ENCODE measurements at regions not wholly inside any gene's neighbourhood (a gene's known extent, or its start where the extent isn't known, plus 50 kb on each side); places are given as distances from the start of the nearest gene placed in this dataset.

DNA sequence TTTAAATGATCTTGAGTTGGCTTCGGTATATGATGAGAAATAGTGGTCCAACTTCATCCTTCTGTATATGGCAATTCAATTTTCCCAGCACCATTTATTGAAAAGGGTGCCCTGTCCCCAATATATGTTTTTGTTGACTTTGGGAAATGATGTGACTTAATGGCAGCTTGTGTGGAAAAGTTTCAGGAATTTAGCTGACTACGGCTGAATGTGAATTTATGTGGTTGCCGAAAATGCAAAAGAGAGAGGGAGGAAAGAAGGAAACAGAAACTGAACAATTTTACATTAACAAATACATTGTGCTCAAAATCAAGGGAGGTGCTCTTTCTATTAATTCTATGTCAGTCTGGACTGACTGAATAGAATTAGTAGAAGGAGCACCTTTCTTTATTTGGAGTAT, 101.8 kb upstream of the CYSLTR1 start:
- CTCF ChIA-PET = no interaction called here
- 19% methylated on average over 3 of the region's 3 CpGs for WGBS (ENCODE audit: low lambda C conversion rate)
- no peak overlapping the region for H3K9ac ChIP-seq

DNA sequence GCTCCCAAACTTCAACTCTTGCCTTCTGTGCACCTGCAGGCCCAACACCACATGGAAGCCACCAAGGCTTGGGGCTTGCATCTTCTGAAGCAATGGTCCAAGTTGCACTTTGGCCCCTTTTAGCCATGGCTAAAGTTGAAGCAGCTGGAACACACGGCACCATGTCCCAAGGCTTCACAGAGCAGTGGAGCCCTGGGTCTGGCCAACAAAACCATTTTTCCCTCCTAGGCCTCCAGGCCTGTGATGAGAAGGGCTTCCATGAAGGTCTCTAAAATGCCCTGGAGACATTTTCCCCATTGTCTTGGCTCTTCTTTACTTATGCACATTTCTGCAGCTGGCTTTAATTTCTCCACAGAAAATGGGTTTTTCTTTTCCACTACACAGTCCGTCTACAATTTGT, 61.3 kb upstream of the CYSLTR1 start:
- 0% methylated on average over 2 of the region's 2 CpGs for WGBS (ENCODE audit: low lambda C conversion rate)
- CTCF ChIA-PET = no interaction called here

More for the DNA sequence above, 101.8 kb upstream of the CYSLTR1 start:
- no peak overlapping the region for H3K4me3 ChIP-seq (ENCODE audit: low read depth in 2 of 2, low read length in 1 of 2)
- no peaks in the 10 kb centered on the region for H3K27me3 ChIP-seq (ENCODE audit: insufficient read depth)
- DNase-seq = no peak
- H2AFZ ChIP-seq (ENCODE audit: low read depth) = no peak overlapping the region
- no peak overlapping the region for H3K4me2 ChIP-seq
- no peaks in the 10 kb centered on the region for H3K9me3 ChIP-seq
- POLR2A ChIA-PET = no interaction called here
- H3K36me3 ChIP-seq (replicated peaks in 1 of 2; ENCODE audit: control insufficient read depth in 1 of 2, insufficient read depth in 2 of 2, low read length in 1 of 2) = no peaks in the 10 kb centered on the region
- no peaks in the 10 kb centered on the region for H4K20me1 ChIP-seq (ENCODE audit: insufficient read depth)
- H3K9me2 ChIP-seq = no peaks in the 10 kb centered on the region
- H3F3A ChIP-seq (replicated peaks; ENCODE audit: insufficient read depth) = no peaks in the 10 kb centered on the region
- H3K27ac ChIP-seq (ENCODE audit: low read depth in 2 of 2, low read length in 1 of 2) = no peak overlapping the region
- TF ChIP-seq, protein P1, sequence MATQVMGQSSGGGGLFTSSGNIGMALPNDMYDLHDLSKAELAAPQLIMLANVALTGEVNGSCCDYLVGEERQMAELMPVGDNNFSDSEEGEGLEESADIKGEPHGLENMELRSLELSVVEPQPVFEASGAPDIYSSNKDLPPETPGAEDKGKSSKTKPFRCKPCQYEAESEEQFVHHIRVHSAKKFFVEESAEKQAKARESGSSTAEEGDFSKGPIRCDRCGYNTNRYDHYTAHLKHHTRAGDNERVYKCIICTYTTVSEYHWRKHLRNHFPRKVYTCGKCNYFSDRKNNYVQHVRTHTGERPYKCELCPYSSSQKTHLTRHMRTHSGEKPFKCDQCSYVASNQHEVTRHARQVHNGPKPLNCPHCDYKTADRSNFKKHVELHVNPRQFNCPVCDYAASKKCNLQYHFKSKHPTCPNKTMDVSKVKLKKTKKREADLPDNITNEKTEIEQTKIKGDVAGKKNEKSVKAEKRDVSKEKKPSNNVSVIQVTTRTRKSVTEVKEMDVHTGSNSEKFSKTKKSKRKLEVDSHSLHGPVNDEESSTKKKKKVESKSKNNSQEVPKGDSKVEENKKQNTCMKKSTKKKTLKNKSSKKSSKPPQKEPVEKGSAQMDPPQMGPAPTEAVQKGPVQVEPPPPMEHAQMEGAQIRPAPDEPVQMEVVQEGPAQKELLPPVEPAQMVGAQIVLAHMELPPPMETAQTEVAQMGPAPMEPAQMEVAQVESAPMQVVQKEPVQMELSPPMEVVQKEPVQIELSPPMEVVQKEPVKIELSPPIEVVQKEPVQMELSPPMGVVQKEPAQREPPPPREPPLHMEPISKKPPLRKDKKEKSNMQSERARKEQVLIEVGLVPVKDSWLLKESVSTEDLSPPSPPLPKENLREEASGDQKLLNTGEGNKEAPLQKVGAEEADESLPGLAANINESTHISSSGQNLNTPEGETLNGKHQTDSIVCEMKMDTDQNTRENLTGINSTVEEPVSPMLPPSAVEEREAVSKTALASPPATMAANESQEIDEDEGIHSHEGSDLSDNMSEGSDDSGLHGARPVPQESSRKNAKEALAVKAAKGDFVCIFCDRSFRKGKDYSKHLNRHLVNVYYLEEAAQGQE (IDR thresholded peaks at IDR 0.05; ENCODE audit: low read depth, low read length) = no peak
- no peak for TF ChIP-seq NFIC (IDR thresholded peaks at IDR 0.05; ENCODE audit: borderline replicate concordance)
- no peak for TF ChIP-seq YY1 (IDR thresholded peaks at IDR 0.05; ENCODE audit: low read depth)
- no peak for TF ChIP-seq RFX5 (IDR thresholded peaks at IDR 0.05; ENCODE audit: low read length)
- TF ChIP-seq GABPA (IDR thresholded peaks at IDR 0.05; ENCODE audit: low read depth) = no peak
- TF ChIP-seq, protein P2, sequence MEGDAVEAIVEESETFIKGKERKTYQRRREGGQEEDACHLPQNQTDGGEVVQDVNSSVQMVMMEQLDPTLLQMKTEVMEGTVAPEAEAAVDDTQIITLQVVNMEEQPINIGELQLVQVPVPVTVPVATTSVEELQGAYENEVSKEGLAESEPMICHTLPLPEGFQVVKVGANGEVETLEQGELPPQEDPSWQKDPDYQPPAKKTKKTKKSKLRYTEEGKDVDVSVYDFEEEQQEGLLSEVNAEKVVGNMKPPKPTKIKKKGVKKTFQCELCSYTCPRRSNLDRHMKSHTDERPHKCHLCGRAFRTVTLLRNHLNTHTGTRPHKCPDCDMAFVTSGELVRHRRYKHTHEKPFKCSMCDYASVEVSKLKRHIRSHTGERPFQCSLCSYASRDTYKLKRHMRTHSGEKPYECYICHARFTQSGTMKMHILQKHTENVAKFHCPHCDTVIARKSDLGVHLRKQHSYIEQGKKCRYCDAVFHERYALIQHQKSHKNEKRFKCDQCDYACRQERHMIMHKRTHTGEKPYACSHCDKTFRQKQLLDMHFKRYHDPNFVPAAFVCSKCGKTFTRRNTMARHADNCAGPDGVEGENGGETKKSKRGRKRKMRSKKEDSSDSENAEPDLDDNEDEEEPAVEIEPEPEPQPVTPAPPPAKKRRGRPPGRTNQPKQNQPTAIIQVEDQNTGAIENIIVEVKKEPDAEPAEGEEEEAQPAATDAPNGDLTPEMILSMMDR (IDR thresholded peaks at IDR 0.05) = no peak
- TF ChIP-seq RXRA (IDR thresholded peaks at IDR 0.05; ENCODE audit: borderline replicate concordance, low read depth) = no peak
- no peak for TF ChIP-seq POLR2AphosphoS5 (IDR thresholded peaks at IDR 0.05; ENCODE audit: low read depth, low read length)
- TF ChIP-seq, protein P3, sequence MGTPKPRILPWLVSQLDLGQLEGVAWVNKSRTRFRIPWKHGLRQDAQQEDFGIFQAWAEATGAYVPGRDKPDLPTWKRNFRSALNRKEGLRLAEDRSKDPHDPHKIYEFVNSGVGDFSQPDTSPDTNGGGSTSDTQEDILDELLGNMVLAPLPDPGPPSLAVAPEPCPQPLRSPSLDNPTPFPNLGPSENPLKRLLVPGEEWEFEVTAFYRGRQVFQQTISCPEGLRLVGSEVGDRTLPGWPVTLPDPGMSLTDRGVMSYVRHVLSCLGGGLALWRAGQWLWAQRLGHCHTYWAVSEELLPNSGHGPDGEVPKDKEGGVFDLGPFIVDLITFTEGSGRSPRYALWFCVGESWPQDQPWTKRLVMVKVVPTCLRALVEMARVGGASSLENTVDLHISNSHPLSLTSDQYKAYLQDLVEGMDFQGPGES (IDR thresholded peaks at IDR 0.05; ENCODE audit: low read depth, low read length) = no peak
- no peaks in the 10 kb centered on the region for H3K79me2 ChIP-seq (ENCODE audit: insufficient read depth)
- no peaks in the 10 kb centered on the region for H3K4me1 ChIP-seq (ENCODE audit: control insufficient read depth in 1 of 2, insufficient read depth in 2 of 2, low read depth in 1 of 2, low read length in 1 of 2)

More for the DNA sequence above, 61.3 kb upstream of the CYSLTR1 start:
- Histone ChIP-seq H3K9ac (no peak overlapping the region), H3K79me2 (ENCODE audit: insufficient read depth) (no peaks in the 10 kb centered on the region), H3K9me3 (no peaks in the 10 kb centered on the region), H3K36me3 (replicated peaks in 1 of 2; ENCODE audit: control insufficient read depth in 1 of 2, insufficient read depth in 2 of 2, low read length in 1 of 2) (no peaks in the 10 kb centered on the region), H3K27me3 (ENCODE audit: insufficient read depth) (no peaks in the 10 kb centered on the region), H4K20me1 (ENCODE audit: insufficient read depth) (no peaks in the 10 kb centered on the region), H2AFZ (ENCODE audit: low read depth) (no peak overlapping the region), H3K4me3 (ENCODE audit: low read depth in 2 of 2, low read length in 1 of 2) (no peak overlapping the region), H3K4me1 (ENCODE audit: control insufficient read depth in 1 of 2, insufficient read depth in 2 of 2, low read depth in 1 of 2, low read length in 1 of 2) (no peaks in the 10 kb centered on the region), H3K9me2 (no peaks in the 10 kb centered on the region), H3K4me2 (no peak overlapping the region), H3F3A (replicated peaks; ENCODE audit: insufficient read depth) (no peaks in the 10 kb centered on the region), H3K27ac (ENCODE audit: low read depth in 2 of 2, low read length in 1 of 2) (no peak overlapping the region)
- TF ChIP-seq RFX5 (IDR thresholded peaks at IDR 0.05; ENCODE audit: low read length) (no peak), EZH2phosphoT487 (IDR thresholded peaks at IDR 0.05; ENCODE audit: borderline replicate concordance, low read depth) (no peak), FOSL2 (IDR thresholded peaks at IDR 0.05; ENCODE audit: borderline replicate concordance, low read depth) (no peak), CHD2 (IDR thresholded peaks at IDR 0.05; ENCODE audit: low read length, partially characterized antibody) (no peak), GATA2 (CRISPR knock-in tag; IDR thresholded peaks at IDR 0.05) (no peak), TCF12 (IDR thresholded peaks at IDR 0.05) (no peak)
- TF ChIP-seq, protein P4, sequence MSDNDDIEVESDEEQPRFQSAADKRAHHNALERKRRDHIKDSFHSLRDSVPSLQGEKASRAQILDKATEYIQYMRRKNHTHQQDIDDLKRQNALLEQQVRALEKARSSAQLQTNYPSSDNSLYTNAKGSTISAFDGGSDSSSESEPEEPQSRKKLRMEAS (IDR thresholded peaks at IDR 0.05; ENCODE audit: low read depth) = no peak
- TF ChIP-seq, protein P5, sequence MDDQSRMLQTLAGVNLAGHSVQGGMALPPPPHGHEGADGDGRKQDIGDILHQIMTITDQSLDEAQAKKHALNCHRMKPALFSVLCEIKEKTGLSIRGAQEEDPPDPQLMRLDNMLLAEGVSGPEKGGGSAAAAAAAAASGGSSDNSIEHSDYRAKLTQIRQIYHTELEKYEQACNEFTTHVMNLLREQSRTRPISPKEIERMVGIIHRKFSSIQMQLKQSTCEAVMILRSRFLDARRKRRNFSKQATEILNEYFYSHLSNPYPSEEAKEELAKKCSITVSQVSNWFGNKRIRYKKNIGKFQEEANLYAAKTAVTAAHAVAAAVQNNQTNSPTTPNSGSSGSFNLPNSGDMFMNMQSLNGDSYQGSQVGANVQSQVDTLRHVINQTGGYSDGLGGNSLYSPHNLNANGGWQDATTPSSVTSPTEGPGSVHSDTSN (IDR thresholded peaks at IDR 0.05) = no peak
- DNase-seq = no peak
- POLR2A ChIA-PET = no interaction called here

Data from SK-N-SH (cell line).